HG03139 (cell line): ENCODE measurements at regions not wholly inside any gene's neighbourhood (a gene's known extent, or its start where the extent isn't known, plus 50 kb on each side); places are given as distances from the start of the nearest gene placed in this dataset.
A peak's percentile ranks its signal among the peaks of the same experiment; 100 is the strongest.

Experiments used
- ATAC-seq: cut with Tn5 transposase; IDR thresholded peaks from one replicate; pipeline ENCODE4 v1.9.1; 2021; ENCODE audit not compliant: unreplicated experiment

DNA sequence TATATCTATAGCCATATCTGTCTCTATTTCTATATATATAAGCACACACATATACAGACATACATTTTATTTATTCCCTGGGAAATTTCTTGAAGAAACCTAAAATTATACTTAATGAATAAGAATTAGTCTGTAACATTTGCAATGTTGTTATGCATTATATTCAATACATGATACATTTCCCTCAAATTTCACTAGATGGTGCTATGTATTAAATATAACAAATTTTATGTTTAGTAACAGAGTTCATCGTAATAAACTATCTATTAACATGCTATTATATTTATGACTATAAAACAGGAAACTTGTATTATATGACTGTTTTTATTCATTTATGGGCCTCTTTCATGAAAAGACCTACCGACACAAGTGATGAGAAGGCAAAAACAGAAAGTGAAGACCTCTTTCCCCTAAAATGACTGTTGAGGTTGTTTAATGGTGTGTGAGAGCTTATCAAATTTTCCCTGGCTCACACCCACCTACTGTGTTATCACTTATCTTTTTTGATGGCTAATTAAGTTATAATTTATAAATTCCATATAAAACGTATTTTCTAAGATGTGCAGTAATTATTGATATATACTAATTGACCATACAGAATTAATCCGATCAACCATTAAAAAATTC, 881.9 kb downstream of the SLITRK6 start:
- ATAC-seq, result no peak

DNA sequence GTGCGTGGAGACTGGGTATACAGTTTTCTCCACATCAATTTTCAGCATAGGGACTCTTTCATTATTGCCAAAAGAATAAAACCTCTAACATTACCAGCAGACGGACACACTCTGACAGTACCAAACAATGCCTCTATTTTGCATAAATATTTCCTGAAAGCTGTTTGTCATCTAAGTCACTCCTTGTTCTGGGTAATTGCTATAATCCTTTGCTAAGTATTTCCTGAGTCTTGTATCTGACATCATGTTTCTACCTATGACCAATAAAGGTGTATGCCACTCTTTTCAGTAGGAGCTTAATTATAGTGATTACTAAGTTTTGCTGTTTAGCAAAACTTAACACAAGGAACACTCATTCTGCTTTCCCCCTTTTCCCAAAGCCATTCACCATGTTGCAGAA, 886.5 kb downstream of the SLITRK6 start:
- no peak for ATAC-seq

DNA sequence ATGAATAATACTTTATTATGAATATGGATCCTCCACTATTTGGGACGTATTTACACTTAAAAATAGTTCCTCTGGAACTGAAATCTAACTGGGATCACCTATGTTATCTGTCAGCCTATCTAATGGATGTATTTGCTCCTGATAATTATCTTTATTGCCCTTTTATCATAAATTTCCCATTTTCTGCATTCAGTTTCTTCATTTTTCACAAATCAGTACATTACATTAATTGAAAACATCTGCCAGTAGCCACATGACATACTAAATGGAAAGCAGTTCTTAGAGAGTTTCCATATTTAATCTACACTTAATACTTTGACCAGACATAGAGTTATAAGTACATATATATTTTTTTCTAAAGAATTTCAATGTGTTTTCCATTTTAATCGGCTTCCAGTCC, 888.8 kb downstream of the SLITRK6 start:
- no peak for ATAC-seq

DNA sequence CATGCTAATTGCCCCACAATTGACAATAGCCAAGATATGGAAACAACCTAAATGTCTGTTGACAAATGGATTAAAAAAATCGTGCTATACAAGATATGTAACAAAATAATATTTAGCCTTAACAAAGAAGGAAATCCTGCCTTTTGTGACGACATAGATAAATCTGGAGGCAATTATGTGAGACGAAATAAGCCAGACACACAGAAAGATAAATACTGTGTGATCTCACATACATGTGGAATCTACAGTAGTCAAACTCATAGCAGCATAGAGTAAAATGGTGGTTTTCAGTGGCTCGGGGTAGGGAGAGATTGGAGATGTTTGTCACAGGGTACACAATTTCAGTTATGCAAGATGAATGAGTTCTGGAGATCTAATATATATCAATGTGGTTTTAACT, 895.8 kb downstream of the SLITRK6 start:
- ATAC-seq, result no peak

DNA sequence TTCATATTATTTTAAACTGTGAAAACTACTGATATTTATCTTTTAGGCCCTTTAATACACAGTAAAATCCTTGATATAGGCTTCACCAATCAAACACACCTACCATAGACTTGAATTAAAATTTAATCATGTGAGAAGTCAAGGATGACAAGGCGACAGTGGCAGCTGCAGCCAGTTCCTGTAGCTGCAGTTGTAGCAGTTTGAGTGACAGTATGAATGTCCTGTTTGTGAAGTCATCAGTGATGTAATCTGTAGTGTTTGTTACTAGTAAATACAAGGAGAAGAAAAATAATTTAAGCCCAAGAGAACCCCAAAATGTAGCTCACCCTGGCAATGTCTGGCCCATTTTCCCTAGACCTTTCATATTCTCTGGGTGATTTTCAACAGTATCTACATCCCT, 897.0 kb downstream of the SLITRK6 start:
- ATAC-seq, result no peak

DNA sequence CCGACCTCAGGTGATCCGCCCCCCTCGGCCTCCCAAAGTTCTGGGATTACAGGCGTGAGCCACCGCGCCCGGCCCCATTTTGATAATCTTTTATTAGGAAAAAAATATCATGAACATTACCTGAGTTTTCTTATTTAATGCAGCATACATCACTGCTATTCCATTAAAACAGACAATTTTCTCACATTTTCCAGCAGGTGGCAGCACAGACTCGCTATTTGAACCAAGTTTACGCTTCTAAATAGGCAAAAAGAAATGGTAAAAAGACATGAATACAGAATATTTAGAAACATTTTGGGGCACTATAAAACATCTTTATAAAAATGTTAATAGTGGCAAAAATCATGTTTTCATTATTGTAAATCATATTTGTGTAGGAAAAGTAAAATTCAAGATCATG, 903.1 kb downstream of the SLITRK6 start:
- peak; percentile 54 for ATAC-seq

DNA sequence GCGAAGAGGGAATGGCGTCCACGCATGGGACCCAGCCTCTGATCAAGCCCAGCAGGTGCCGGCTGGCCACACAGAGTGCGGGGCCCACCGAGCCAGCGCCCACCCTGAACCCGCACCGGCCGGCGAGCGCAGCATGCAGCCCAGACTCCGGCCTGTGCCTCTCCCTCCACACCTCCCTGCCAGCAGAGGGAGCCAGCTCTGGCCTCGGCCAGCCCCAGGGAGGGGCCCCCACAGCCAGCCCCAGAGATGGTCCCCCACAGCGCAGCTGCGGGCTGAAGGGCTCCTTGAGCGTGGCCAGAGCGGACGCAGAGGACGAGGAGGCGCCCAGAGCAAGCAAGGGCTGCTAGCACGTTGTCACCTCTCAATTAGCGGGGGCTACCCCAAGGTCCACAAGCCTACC, 904.5 kb downstream of the SLITRK6 start:
- ATAC-seq, result no peak

DNA sequence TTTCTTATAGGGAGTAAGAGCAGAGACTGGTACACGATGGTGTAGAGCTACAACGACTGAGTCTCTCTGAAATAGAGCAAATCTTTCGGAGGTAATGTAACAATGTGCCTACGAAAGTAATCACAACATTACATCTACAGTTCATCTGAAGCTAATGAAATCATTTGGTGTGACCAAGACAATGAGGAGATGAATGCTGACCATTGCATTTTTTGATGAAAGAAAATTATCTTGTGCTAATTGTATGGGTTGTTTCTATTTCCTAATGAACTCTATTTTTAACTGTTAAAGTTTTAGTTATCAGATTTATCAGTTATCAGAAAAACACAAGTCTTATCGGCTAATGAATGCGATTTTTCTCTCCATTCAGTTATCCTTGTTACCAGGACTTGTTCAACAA, 913.4 kb downstream of the SLITRK6 start:
- ATAC-seq, result no peak

DNA sequence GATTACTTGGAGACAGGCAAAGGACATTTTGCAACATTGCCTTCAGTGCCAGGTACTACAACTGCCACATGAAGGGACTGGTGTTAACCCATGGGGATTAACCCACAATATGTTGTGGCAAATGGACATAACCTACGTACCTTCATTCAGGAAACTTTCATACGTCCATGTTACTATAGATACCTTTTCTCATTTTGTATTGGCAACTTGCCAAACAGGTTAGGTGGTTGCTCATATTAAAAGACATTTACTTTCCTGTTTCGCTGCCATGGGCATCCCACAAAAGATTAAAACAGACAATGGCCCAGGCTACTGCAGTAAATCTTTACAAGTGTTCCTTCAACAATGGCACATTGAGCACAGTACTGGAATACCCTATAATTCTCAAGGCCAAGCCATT, 925.3 kb downstream of the SLITRK6 start:
- no peak for ATAC-seq

DNA sequence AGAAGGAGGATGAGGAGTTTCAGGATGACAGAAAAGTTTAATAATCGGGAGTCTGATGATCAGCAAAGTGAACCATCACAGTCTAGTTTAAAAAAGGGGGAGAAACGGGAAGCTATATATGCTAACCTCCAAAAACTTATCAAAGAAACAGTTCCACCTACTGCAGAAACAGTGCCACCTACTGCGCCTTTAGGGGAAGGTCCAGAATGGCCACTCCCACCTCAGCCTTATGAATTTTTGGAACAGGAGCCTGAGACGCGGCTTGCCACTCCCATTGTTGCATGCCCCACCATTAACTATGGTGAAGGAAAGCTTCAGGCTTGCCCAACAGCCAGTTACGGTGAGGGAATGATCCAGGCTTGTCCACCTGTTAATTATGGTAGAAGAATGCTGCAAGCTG, 929.0 kb downstream of the SLITRK6 start:
- ATAC-seq, result no peak

DNA sequence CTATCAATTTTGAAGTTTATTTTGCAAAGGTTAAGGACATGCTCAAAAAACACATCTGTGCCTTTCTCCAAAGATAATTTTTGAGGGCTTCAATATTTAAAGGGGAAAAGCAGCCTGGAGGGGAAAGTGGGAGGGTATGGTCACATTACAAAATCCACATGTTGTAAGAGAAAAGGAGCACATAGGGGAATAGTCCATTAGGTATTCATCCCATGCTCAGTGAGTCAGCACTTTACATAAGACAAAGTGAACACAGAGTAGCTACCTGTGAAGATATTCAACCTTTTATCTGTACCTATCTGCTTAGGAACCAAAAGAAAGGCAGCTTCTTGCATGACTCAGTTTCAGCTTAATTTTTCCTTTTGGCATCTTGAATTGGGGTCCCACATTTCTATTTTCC, 932.0 kb downstream of the SLITRK6 start:
- no peak for ATAC-seq

DNA sequence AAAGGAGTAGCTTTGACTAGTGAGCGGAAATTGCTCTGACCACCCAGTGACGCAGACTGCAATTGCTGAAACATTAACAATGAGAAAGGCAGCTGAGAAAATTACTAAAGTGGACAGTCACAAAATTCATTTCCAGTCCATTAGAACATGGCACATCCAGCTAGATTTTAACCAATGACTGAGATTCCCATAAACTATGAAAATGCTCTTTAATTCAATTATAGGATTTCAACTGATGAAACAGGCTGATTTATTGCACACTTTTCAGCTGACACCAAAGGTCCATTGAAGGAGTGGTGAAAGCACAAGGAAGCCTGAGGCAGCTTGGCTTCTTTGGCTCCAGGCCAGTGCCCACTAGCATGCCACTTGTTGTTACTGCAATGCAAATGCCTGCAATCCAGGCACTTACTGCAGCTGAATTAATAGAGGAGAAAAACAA, 933.4 kb downstream of the SLITRK6 start:
- ATAC-seq, result no peak

DNA sequence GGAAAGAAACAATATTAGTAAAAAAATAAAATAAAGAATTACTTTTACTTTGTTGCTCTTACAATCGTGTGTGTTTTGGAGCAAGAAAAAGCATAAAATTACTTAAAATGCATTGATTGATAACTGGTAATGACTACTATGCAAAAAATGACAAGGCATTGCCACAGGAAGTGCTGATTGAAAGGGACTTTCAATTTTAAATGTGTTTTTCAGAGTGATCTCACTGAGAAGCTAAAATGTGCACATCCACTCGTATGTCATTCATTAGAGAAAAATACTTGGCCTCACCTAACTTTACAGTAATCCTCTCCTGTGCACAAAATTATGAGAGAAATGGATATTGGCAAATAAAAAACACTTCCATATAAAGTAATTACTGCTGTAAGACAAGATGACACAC, 934.9 kb downstream of the SLITRK6 start:
- ATAC-seq, result no peak

DNA sequence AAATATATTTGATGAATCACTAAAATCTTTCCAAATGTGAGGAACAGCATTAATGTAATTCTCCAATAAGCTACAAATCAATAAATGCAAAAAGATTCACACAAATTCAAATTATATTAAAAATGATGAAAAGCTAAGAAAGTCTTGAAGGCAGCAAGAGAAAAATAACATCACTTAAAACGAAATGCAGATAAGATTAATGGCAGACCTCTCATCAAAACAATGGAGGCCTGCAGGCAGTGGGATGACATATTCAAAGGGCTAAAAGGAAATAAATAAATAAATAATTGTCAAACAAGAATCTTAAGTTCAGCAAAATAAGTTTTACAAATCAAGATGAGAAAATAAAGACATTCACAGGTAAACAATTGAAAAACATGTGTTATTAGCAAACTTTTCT, 952.1 kb downstream of the SLITRK6 start:
- no peak for ATAC-seq

DNA sequence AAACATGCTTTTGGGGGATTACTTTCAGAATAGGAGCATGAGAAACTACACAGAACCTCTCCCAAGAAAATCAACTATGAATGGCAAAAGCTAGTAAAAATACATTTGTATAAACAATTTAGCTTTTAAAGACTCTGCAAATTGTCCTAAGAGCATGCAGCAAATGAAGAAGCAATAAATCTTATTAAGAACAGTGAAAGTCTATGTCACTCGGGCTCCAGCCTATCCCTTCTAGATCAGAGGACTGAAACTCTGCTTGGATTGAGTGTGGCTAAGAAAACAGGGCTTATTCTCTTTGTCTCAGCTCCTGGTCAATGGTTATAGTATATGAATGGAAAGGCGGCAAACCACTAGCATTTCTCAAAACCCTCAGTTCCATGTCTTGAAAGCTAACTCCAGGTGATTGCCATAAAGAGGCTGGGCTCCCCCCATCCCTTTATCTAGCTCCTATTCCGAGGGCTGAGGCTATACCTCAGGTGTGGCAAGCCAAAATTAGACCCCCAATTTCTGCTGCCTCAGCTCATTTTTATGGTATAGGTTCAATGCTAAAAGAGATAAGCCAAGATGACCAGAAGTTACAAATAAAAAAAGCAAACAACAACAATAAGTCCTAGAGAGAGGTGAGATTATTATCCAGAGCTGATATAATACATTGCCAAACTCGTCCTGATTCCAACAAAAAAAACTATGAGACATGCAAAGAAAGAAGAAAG, 953.2 kb downstream of the SLITRK6 start:
- ATAC-seq, result no peak

DNA sequence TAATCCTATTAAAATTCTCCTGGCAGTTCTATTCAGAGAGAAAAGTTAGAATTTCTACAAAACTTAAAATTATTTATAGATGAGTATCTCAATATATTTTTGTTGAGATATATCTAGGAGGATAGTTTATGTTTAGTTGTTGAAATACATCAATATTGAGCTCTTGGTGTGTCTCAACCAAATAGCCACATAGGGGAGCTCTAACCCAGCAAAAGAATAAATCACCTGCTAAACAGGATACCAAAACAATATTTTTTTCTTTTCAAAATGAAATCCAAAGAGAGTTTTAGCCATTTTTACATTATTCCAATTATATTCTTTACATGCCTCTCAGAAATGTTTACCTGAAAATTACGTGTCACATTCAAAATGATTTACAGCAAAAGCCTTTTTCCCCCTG, 954.7 kb downstream of the SLITRK6 start:
- no peak for ATAC-seq

DNA sequence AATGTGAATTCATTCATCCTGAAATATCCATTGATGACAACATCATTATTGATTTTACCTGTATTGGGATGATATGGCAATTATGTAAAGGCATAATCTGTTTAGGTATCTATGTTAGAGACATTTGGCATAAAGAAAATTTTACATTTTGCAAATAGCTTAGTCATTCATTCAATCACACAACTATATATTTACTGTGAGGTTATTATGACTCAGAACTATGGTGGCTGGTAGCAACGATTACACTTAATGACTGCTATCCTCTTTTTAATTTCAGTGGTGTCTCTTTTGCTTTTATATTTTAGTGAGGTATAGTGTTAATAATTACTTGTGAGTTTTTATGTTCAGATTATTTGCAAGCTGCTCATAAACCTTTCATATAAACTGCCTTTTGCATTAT, 955.9 kb downstream of the SLITRK6 start:
- no peak for ATAC-seq

DNA sequence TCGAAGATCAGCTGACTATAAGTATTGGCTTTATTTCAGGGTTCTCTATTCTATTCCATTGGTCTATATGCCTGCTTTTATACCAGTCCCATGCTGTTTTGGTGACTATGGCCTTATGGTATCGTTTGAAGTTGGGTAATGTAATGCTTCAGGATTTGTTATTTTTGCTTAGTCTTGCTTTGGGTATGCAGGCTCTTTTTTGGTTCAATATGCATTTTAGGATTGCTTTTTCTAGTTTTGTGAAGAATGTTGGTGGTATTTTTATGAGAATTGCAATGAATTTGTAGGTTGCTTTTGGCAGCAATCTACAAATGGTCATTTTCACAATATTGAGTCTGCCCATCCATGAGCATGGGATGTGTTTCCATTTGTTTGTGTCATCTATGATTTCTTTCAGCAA, 951.9 kb upstream of the SLITRK1 start:
- ATAC-seq, result no peak

DNA sequence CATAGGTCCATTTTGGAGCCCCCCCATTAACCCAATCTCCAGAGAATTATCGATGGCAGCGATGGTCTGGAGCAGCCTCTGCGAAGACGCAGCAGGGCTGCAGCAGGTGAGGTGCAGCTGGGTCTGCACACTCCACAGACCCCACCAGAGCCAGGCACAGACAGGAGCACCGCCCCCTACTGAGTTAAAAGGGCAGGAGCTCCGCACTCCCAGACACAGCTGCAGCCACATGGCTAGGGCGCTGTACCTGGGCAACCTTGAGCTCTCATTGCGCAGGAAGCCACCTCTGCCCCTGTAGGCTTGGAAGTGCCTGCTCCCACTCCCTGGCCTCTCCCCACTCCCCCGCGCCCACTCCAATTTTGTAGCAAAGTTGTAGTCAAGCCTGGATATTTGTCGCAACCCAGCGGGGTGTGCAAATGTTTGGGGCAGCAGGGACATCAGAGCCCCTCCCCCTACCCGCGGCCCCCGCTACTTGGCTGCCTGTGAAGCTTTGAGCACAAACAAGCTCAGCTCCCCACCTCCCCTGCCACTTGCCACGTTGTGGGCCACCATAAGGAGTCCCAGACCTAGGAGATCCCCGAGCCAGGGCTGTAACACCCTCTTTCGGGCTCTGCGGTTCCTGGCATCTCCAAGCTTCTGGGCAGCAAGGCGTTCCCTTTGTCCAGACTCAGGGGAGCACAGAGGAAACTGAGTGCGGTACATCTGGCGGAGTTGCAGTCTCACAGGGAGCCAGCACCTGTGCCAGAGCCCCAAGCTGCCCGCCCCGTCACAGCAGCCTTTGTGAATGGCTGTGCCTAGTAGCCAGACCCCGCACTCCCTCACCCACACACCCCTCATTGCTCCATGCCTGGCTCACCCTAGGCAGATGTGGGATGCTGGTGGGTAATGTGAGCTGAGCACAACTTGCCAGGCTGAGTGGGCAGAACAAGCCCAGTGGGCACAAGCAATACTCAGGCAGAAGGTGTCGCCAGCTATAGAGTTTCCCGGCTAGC, 949.7 kb upstream of the SLITRK1 start:
- no peak for ATAC-seq

DNA sequence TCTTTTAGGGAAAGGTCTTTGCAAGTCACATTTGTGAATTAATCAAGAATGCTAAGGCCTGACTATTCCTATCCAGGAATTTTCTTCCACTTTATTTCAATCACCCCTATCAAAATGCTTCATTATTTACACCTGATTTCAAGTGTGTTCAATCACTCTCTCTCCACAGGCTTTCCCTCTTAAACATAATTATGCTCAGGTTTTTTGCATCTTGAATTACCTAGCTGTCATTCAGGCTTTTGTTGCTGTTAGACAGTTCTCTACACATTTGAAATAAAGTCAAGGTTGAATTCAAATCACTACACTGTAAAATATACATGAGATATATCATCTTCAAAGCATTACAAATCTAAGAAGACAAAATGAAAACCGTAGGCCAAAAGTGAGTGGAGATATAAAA, 941.3 kb upstream of the SLITRK1 start:
- ATAC-seq, result no peak

DNA sequence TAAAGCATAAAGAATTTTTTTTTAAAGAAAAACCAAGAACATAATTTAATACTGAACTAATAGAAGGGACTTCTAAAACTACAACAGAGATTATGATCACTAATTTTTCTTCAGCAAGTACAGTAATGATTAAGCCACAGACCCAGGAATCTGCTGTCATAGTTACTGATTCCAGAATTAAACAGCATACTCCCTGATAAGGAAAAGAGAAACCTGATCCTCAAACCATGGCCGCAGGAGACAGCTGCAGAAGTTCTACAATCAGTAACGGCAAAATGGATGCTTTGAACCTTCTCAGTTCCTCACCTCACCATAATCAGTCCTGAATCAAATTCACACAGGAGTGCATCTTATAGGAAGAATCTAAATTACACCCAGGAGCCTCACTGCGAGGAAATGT, 939.0 kb upstream of the SLITRK1 start:
- no peak for ATAC-seq

DNA sequence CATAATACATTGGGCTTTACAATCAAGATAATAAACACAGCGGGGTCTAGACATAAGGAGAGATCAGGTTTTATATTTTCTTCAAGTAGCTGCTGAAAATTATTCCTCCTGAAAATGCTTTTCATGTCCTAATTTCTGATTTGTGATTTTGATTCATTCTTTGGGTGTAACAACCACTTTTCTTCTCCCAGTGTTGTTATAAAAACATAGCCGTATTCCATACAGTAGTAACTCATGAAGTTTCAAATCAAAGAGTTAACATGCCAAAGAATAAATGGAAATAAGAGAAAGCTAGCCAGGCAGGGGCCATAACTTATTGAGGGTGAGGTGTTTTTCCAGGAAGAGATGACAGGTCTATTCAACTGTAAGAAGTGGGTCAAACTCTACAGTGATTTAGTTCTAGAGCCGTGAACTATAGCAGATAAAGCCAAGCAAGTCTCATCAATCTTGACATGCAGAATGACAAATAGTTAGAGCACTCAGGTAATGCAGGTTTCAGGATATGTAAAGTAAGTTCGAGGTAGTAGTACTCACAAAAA, 934.4 kb upstream of the SLITRK1 start:
- ATAC-seq, result no peak
